GM19452 (cell line): ENCODE measurements at regions not wholly inside any gene's neighbourhood (a gene's known extent, or its start where the extent isn't known, plus 50 kb on each side); places are given as distances from the start of the nearest gene placed in this dataset.
"Not testable (repeated sequence)": the region's sequence is repeated elsewhere in the genome, so short reads cannot be mapped to it uniquely, and the experiment has no call there.

Experiments
- ATAC-seq: cut with Tn5 transposase; IDR thresholded peaks from one replicate; pipeline ENCODE4 v1.9.1; 2021; ENCODE audit not compliant: unreplicated experiment

DNA sequence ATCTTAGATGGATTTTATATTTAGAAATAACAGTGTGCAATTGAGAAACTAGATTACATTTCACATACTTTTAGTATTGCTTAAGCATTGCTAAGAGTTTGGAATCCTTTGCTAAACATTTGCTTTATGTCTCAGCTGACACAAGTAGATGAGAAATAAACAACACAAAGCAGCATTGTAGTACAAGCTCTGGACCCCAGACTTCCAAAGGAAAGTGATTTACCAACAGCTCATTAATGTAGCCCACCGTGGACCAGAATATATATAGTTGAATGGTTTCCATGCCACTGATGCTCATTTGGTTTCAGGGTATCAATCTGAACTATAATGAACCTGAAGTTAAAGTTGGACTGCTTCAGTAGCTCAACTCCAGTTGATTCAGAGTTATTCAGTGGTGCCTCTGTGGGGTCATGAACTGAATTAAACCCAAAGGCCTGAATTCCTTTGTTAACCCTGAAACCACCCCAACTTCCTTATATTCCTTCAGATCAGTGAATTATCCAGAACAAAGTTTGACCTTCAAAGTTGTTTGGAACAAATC lies 132.1 kb upstream of the NEIL3 start:
- no peak for ATAC-seq

DNA sequence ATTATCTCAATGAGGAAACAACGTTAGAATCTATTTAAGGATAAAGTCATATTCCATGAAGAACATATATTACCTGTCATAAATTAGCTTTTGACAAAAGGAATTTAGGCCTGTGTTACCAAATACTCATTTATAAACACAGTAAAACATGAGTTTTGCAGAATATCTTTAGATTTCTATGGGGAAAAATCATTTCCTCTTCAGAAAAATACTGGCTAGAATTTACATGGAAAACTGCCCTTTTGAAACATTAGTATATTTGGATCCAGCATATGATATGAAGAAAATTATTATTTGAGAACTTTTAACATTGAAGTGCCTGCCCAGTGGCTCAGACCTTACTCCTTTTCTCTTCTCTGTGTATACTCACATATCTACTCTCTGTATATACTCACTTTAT lies 131.4 kb upstream of the NEIL3 start:
- ATAC-seq, result no peak

DNA sequence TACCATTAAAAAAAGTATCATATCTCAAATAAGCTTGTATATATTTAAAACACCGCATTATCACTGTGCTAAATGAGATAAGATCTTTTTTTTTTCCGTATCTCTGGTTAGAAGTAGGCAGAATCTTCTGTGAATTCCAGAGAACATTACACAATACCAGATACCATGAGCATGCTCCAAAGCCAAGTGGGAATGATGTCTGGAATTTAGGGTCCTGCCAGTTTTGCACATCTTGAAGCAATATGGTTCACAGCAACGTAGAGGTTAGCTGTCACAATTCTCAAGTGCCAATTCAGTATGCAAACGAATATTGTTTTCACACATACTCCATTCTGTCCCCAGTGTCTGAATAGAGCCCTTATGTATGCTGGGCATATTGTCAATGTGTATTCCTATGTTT lies 127.5 kb upstream of the NEIL3 start:
- ATAC-seq, result no peak

DNA sequence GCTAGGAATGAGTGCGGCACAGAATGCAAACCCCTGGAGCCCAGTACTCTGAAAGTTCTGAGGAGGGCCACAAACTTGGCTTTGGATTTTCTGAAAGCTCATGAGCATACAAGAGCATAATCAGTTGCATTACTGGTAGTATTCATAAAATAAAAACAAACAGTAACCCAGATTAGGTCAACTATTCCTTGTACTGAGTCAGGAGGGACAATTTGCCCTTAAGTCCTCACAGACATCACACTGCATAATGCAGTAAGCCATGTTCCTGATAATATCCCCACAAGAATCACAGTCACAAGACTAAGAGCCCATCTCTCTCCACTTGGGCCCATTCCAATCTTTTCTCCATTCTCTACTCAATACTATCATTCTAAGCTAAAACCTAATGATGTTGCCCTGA lies 126.9 kb upstream of the NEIL3 start:
- ATAC-seq, result no peak

DNA sequence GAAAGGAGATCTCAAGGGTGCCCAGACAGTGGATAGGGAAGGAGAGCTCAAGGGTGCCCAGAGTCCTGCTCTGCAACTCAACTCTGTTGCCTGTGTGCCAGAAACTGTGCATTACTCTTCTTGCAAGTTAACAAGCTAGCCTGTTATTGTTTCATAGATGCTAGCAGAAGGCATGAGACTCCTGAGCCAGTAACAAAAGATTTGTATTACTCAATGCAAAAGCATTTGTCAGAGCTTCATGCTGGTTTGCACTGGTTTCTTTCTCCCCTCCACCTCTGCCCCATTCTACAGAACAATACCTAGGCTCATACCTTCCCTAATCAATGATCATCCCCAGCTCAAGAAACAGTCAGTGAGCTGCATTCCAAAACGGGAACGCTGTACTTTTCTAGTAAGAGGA lies 124.5 kb upstream of the NEIL3 start:
- ATAC-seq, result no peak

DNA sequence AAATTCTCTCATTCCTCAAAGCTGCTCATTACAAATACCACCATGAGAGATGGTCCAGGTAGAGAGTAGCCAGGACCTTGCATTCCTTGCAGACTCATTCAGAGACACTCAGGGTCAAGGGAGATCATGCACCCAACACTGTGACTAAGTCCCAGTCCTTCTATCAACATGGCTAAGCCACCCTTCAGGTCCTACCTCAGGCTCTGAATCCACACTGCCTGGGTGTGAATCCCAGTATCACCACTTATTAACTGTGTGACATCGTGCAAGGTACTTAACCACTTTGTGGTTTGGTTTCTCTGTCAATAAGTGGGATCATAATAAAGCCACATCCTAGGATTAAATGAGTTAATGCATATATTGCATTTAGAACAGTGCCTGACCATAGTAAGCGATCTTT lies 124.1 kb upstream of the NEIL3 start:
- no peak for ATAC-seq

DNA sequence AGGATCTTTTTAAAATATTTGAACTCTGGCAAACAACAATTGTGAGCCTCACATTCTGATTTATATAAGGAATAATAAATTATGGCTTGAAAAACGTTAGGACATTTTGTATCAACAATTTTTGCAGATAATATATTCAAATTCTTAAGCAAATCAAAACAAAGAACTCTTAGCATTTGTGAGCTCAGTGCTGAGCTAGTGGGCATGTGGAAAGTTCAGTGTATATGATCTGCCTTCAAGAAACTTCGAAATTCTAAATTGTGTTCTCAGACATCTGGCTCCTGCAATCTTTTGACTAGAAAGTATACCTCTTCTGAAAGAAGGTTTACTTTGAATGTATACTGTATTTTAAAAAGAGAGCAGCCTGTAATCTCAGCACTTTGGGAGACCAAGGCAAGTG lies 122.3 kb upstream of the NEIL3 start:
- no peak for ATAC-seq

DNA sequence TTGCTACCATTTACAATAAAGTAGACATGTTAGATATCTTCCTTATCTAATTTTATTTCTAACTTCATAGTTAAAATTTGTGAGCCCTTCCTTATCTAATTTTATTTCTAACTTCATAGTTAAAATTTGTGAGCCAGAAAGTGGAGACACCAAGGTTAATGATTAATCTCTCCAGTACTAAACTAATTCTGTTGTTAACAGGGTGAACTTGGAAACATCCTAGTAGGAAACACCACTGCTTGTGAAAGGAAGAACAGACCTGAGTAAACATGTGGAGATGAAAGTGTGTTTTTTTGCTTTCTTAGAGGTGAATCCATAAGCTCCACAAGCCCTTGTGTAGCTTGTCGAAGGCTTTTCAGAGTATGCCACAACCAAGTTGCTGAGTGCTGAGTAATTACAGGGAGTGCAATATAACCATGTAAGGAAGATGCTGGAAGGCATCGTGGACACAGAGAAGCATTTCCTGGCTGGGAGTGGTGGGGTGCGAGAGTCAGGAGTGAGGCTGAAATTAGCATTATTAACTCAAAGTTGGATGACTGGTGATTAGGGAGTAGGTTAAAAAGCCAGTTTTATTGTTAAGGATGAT lies 118.6 kb upstream of the NEIL3 start:
- no peak for ATAC-seq

DNA sequence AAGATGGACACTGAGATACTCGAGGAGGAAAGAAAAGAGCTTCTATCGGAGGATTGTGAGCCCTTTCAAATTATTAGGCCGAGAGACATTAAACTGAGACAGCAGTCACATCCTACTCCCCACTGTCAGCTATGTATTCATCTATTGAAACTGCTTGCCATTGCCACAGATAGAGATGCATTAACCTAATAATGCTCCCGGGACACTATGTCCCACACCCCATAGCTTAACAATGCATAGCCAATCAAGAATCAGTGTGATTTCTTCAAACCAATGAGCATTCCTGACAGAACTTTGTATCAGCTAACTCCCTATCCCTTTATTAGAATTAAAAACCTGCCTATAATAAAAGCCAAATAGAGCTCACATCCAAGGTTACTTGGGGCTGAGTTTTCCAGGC lies 118.1 kb upstream of the NEIL3 start:
- no peak for ATAC-seq

DNA sequence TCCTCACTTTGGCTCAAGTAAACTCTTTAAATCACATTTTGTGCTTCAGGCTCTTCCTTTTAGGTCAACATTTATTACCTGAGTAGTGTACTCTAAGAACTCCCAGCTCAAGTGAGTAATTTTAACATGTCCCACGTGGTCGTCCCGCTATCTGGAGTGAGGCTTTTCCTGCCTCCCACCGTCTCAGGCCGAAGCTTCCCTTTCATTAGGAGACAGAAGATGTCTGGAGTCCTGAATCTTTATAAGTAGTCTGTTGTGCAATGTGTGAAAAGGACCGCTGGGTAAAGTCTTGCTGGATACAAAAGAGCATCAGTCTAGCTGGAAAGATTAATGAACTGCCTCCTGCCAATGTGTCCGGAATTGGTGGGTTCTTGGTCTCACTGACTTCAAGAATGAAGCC lies 117.7 kb upstream of the NEIL3 start:
- ATAC-seq, result no peak

DNA sequence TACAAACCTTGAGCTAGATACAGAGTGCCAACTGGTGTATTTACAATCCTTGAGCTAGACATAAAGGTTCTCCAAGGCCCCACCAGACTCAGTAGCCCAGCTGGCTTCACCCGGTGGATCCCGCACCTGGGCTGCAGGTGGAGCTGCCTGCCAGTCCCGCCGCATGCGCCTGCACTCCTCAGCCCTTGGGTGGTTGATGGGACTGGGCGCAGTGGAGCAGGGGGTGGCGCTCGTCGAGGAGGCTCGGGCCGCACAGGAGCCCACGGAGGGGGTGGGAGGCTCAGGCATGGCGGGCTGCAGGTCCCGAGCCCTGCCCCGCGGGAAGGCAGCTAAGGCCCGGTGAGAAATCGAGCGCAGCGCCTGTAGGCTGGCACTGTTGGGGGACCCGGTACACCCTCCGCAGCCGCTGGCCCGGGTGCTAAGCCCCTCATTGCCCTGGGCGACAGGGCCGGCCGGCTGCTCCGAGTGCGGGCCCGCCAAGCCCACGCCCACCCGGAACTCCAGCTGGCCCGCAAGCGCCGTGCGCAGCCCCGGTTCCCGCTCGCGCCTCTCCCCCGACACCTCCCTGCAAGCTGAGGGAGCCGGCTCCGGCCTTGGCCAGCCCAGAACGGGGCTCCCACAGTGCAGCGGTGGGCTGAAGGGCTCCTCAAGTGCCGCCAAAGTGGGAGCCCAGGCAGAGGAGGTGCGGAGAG lies 116.5 kb upstream of the NEIL3 start:
- not testable (repeated sequence) for ATAC-seq

DNA sequence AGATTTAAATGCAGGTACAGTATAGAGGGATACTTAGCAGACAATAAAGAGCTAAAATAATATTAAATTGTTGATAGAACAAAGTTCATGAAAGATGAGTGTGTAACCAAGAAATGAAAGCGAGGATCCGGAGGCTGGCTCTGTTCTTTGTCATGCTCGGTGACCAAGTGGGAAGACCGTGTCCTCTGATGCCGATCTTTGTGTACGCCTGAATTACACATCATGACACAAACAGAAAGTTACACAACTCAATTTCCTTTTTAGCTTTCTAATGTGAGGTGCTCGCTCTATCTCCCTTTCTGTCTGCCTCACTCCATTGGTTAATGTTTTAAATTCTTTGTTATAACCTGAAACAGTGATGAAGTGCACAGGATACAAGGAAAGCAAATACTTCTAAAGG lies 114.8 kb upstream of the NEIL3 start:
- ATAC-seq, result no peak

DNA sequence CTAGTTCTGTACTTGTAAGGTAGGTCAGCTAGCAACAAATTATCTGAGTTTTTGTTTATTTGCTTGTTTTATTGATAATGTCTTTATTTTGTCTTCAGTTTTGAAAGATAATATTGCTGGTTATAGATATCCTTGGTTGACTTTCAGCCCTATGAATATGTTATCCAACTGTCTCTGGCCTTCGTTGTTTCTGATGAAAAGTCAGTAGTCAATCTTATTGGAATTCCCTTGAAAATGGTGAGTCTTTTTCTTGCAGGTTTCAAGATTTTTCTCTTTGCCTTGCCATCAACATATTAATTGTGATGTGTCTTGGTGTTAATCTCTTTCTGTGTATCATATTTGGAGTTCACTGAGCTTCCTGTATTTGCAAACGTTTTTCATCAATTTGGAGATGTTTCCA lies 113.1 kb upstream of the NEIL3 start:
- no peak for ATAC-seq

DNA sequence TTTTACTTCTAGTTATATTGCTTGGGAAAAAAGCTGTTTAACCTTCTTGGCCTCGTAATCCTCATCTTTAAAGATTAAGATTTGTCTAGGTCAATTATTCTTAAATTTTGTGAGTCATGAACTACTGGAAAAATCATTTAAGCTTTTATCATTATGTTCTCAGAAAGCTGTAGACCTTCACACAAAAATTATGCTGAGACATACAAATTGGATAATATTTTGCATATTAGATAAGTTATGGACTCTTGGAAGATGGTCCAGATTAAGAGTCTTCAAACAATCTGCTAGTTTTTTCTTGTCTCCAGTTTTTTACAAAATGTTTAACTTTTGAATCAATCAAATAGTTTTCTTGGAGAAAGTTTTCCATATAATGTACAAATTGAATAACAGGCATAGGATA lies 108.1 kb upstream of the NEIL3 start:
- ATAC-seq, result no peak

DNA sequence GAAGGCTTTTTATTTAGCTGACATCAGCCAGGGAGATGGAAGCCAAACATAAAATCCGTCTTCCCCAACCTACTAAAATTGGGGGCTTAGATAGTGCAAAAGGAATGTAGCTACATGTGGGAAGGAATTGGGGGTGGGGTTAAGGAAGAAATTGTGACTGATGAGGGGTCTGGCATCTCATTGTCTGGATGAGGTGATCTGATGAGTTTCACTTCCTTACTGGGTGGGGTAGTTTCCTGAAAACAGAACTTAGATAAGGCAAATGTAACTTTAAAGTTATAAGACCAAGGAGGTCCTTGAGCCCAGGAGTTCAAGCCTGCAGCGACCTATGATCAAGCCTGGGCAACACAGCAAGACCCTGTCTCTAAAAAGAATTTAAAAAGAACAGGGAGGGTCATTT lies 105.5 kb upstream of the NEIL3 start:
- ATAC-seq, result no peak

DNA sequence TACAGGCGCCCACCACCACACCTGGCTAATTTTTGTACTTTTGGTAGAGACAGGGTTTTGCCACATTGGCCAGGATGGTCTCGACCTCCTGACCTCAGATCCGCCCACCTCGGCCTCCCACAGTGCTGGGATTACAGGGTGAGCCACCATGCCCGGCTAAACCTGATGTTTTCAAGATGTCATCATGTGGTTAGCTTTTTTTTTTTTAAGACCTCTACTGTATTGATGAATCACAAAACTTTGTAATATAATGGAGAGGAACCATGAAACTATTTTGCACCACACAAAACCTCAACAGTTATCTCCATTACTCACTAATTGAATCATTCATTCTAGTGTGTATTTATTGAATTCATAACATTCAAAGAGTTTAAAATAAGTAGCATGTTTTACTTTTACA lies 94.7 kb upstream of the NEIL3 start:
- ATAC-seq, result no peak

DNA sequence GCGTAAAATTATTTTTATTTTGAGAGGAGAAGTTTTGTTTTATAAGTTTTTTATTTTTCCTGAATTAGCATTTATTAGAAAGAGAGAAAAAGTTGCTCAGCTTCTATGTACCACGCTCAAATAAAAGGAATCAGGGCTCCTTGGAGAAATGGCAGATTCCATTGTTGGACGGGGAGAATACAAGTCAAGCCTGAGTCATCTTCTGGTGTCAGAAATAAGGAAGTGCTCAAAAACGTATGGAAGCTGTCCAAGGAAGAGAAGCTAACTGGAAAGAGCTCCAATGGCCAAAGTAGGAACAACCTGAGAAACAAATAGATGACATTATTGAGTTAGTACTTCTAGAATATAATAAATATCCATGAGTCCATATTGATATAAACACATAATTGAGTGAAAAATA lies 89.3 kb upstream of the NEIL3 start:
- ATAC-seq, result no peak

DNA sequence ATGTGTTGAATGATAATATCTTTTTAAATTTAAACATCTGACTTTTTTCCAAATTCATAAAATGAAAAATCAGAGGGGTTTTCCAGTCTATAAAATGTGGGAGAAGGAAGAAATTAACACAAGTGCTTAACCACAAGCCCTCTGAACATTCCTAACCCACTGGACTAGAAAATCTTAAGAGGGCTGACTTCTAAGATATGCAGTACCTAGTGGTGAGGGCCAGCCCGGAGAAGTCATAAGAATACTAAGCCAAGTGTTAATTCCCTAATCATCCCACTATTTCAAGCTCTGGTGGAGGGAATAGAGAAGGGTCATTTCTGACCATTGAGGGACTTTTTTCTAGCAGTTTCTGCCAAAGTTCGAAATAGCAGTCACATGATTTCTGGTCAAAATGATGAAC lies 86.9 kb upstream of the NEIL3 start:
- no peak for ATAC-seq

DNA sequence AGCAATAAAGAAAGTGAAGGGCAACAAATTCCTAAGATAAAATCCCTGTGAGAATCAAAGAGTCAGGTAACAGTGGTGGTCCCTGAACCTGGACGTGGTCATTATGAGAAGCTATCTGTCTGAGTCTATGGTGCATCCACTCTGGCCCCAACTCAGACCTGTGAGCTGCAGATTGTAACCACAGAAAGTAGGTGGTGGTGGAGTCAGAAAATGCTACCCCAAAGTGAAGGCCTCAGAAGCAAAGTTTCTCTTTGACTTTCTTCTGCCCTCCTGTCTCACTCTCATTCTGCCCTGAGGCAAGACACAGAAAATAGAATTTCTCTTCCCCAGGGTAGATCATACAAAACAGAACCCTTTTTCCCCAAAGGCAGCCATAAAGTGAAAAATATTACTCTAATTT lies 84.1 kb upstream of the NEIL3 start:
- peak; percentile 59 for ATAC-seq

DNA sequence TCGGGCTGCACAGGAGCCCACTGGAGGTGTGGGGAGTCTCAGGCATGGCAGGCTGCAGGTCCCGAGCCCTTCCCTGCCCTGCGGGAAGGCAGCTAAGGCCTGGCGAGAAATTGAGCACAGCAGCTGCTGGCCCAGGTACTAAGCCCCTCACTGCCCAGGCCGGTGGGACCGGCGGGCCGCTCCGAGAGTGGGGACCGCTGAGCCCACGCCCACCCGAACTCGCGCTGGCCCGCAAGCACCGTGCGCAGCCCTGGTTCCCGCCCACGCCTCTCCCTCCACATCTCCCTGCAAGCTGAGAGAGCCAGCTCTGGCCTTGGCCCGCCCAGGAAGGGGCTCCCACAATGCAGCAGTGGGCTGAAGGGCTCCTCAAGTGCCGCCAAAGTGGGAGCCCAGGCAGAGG lies 82.0 kb upstream of the NEIL3 start:
- no peak for ATAC-seq

DNA sequence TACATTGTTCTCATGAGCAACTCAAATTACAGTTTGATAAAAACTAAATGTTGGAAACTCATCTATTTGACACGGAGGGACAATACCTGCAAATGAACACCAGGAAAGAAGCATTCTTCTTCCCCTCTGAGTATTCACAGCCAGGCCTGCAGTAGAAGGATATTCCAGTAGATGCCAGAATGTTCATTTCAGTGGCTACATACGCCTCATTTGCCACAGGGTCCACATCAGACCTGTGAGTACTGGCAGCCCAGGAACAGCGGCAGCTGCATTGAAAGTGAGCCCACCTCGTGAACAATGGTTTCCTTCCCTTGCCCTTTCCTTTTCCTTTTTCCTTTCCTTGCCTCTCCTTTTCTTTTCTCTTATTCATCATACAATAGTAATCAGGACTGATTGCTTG lies 81.1 kb upstream of the NEIL3 start:
- no peak for ATAC-seq

DNA sequence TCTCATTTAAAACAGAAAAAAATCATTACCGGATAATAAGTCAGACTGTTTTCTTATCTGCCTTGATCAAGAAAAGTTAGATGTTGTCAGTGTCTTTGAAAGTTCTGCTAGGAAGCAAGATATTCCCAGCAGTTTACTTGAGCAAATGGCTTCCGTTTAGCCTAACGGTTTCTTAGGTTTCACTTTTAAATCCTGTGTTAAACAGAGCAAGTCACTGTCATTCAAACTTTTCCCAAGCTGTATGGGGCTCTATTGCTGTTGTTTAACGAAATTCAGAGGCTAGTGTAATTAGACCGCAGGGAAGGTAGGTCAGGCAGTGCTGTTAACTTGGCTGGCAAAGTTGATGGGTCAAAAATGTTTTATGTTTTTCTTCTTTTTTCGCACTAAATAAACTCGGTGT lies 80.3 kb upstream of the NEIL3 start:
- no peak for ATAC-seq

DNA sequence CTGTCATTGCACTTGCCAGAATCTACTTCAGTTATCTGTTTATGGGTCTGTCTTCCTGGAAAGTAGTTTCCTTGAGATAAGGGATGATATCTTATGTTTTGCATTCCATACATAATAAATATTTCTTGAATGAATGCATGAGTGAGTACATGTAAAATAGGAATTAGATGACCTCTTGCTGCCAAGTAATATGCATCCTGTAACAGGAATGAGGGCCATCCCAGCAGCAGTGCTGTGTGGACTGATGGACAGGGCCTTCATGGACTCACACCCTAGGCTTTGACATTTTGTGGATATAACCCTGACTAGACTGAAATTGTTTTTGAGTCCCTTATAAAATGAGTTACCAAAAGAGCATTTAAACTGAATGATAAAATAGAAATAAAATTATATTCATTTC lies 77.2 kb upstream of the NEIL3 start:
- no peak for ATAC-seq
